ENCODE measurements at regions not wholly inside any gene's neighbourhood (a gene's known extent, or its start where the extent isn't known, plus 50 kb on each side); places are given as distances from the start of the nearest gene placed in this dataset.

- ChIA-PET POLR2A (no interaction called here), CTCF (no interaction called here)
- no peaks in the 10 kb centered on the region for H3K4me1 ChIP-seq (ENCODE audit: control extremely low read depth in 1 of 4, control insufficient read depth in 4 of 4, insufficient read depth in 4 of 4, low read length in 3 of 4)
- H3K27me3 ChIP-seq (replicated peaks in 2 of 5; ENCODE audit: control insufficient read depth in 4 of 5, insufficient read depth in 5 of 5, low read length in 4 of 5) = peaks cover 0 to 21% (median 2%) of the 10 kb centered on the region in 5 experiments
- H3K4me3 ChIP-seq (ENCODE audit: control insufficient read depth in 1 of 7, extremely low read depth in 1 of 7, insufficient read depth in 4 of 7, low read depth in 2 of 7, low read length in 6 of 7) = no peak overlapping the region
- H3K36me3 ChIP-seq (ENCODE audit: control insufficient read depth in 4 of 4, insufficient read depth in 4 of 4, low read length in 3 of 4) = no peaks in the 10 kb centered on the region
- 65% methylated on average over 19 of the region's 21 CpGs for WGBS (ENCODE audit: insufficient coverage)
- DNase-seq = no peak
- H3K27ac ChIP-seq (ENCODE audit: insufficient read depth in 1 of 2, low read depth in 1 of 2, low read length in 2 of 2, poor library complexity in 1 of 2, severe bottlenecking in 2 of 2) = no peak overlapping the region
- peaks cover 0 to 3% (median 0%) of the 10 kb centered on the region in 5 experiments for H3K9me3 ChIP-seq (ENCODE audit: control extremely low read depth in 1 of 5, control insufficient read depth in 4 of 5, insufficient read depth in 2 of 5, low read depth in 1 of 5, low read length in 4 of 5)
Measured at GRCh38 chr9:135329571-135330306, 149.8 kb upstream of the PPP1R26 start.

- Histone ChIP-seq H3K4me1 (ENCODE audit: control extremely low read depth in 1 of 4, control insufficient read depth in 4 of 4, insufficient read depth in 4 of 4, low read length in 3 of 4) (no peaks in the 10 kb centered on the region), H3K36me3 (ENCODE audit: control insufficient read depth in 4 of 4, insufficient read depth in 4 of 4, low read length in 3 of 4) (no peaks in the 10 kb centered on the region), H3K4me3 (ENCODE audit: control insufficient read depth in 1 of 7, extremely low read depth in 1 of 7, insufficient read depth in 4 of 7, low read depth in 2 of 7, low read length in 6 of 7) (no peak overlapping the region), H3K9me3 (ENCODE audit: control extremely low read depth in 1 of 5, control insufficient read depth in 4 of 5, insufficient read depth in 2 of 5, low read depth in 1 of 5, low read length in 4 of 5) (peaks cover 0 to 3% (median 0%) of the 10 kb centered on the region in 5 experiments), H3K27ac (ENCODE audit: insufficient read depth in 1 of 2, low read depth in 1 of 2, low read length in 2 of 2, poor library complexity in 1 of 2, severe bottlenecking in 2 of 2) (no peak overlapping the region), H3K27me3 (replicated peaks in 2 of 5; ENCODE audit: control insufficient read depth in 4 of 5, insufficient read depth in 5 of 5, low read length in 4 of 5) (peaks cover 0 to 21% (median 2%) of the 10 kb centered on the region in 5 experiments)
- ChIA-PET POLR2A (no interaction called here), CTCF (no interaction called here)
- WGBS (ENCODE audit: insufficient coverage) = 94% methylated on average over 4 of the region's 6 CpGs
- DNase-seq = no peak
Measured at GRCh38 chr9:135330307-135330631, 149.3 kb upstream of the PPP1R26 start.

GRCh38 chr9:135330685-135331590, 148.6 kb upstream of the PPP1R26 start:
- Histone ChIP-seq H3K36me3 (ENCODE audit: control insufficient read depth in 4 of 4, insufficient read depth in 4 of 4, low read length in 3 of 4) (no peaks in the 10 kb centered on the region), H3K27me3 (replicated peaks in 2 of 5; ENCODE audit: control insufficient read depth in 4 of 5, insufficient read depth in 5 of 5, low read length in 4 of 5) (peaks cover 0 to 21% (median 2%) of the 10 kb centered on the region in 5 experiments), H3K27ac (ENCODE audit: insufficient read depth in 1 of 2, low read depth in 1 of 2, low read length in 2 of 2, poor library complexity in 1 of 2, severe bottlenecking in 2 of 2) (no peak overlapping the region), H3K4me3 (ENCODE audit: control insufficient read depth in 1 of 7, extremely low read depth in 1 of 7, insufficient read depth in 4 of 7, low read depth in 2 of 7, low read length in 6 of 7) (no peak overlapping the region), H3K4me1 (ENCODE audit: control extremely low read depth in 1 of 4, control insufficient read depth in 4 of 4, insufficient read depth in 4 of 4, low read length in 3 of 4) (no peaks in the 10 kb centered on the region), H3K9me3 (ENCODE audit: control extremely low read depth in 1 of 5, control insufficient read depth in 4 of 5, insufficient read depth in 2 of 5, low read depth in 1 of 5, low read length in 4 of 5) (peaks cover 0 to 3% (median 0%) of the 10 kb centered on the region in 5 experiments)
- ChIA-PET CTCF (no interaction called here), POLR2A (no interaction called here)
- no peak for DNase-seq
- 96% methylated on average over 12 of the region's 14 CpGs for WGBS (ENCODE audit: insufficient coverage)

GRCh38 chr9:135332516-135332915, 147.1 kb upstream of the PPP1R26 start:
- no peaks in the 10 kb centered on the region for H3K36me3 ChIP-seq (ENCODE audit: control insufficient read depth in 4 of 4, insufficient read depth in 4 of 4, low read length in 3 of 4)
- H3K27me3 ChIP-seq (replicated peaks in 2 of 5; ENCODE audit: control insufficient read depth in 4 of 5, insufficient read depth in 5 of 5, low read length in 4 of 5) = peaks cover 0 to 27% (median 2%) of the 10 kb centered on the region in 5 experiments
- DNase-seq = no peak
- WGBS (ENCODE audit: insufficient coverage) = 78% methylated on average over 3 of the region's 3 CpGs
- POLR2A ChIA-PET = no interaction called here
- peaks cover 0 to 3% (median 0%) of the 10 kb centered on the region in 5 experiments for H3K9me3 ChIP-seq (ENCODE audit: control extremely low read depth in 1 of 5, control insufficient read depth in 4 of 5, insufficient read depth in 2 of 5, low read depth in 1 of 5, low read length in 4 of 5)
- CTCF ChIA-PET = no interaction called here
- H3K4me3 ChIP-seq (ENCODE audit: control insufficient read depth in 1 of 7, extremely low read depth in 1 of 7, insufficient read depth in 4 of 7, low read depth in 2 of 7, low read length in 6 of 7) = no peak overlapping the region
- no peaks in the 10 kb centered on the region for H3K4me1 ChIP-seq (ENCODE audit: control extremely low read depth in 1 of 4, control insufficient read depth in 4 of 4, insufficient read depth in 4 of 4, low read length in 3 of 4)
- H3K27ac ChIP-seq (ENCODE audit: insufficient read depth in 1 of 2, low read depth in 1 of 2, low read length in 2 of 2, poor library complexity in 1 of 2, severe bottlenecking in 2 of 2) = no peak overlapping the region

- Histone ChIP-seq H3K27me3 (replicated peaks in 2 of 5; ENCODE audit: control insufficient read depth in 4 of 5, insufficient read depth in 5 of 5, low read length in 4 of 5) (peaks cover 0 to 30% (median 2%) of the 10 kb centered on the region in 5 experiments), H3K27ac (ENCODE audit: insufficient read depth in 1 of 2, low read depth in 1 of 2, low read length in 2 of 2, poor library complexity in 1 of 2, severe bottlenecking in 2 of 2) (no peak overlapping the region), H3K4me1 (ENCODE audit: control extremely low read depth in 1 of 4, control insufficient read depth in 4 of 4, insufficient read depth in 4 of 4, low read length in 3 of 4) (no peaks in the 10 kb centered on the region), H3K9me3 (ENCODE audit: control extremely low read depth in 1 of 5, control insufficient read depth in 4 of 5, insufficient read depth in 2 of 5, low read depth in 1 of 5, low read length in 4 of 5) (no peaks in the 10 kb centered on the region), H3K4me3 (ENCODE audit: control insufficient read depth in 1 of 7, extremely low read depth in 1 of 7, insufficient read depth in 4 of 7, low read depth in 2 of 7, low read length in 6 of 7) (no peak overlapping the region), H3K36me3 (ENCODE audit: control insufficient read depth in 4 of 4, insufficient read depth in 4 of 4, low read length in 3 of 4) (no peaks in the 10 kb centered on the region)
- whole genome bisulfite sequencing (ENCODE audit: insufficient coverage) = 97% methylated on average over 6 of the region's 7 CpGs
- ChIA-PET POLR2A (no interaction called here), CTCF (no interaction called here)
- DNase-seq = no peak
Measured at GRCh38 chr9:135332979-135333748, 146.4 kb upstream of the PPP1R26 start.

GRCh38 chr9:135334953-135335460, 144.6 kb upstream of the PPP1R26 start:
- Histone ChIP-seq H3K4me3 (ENCODE audit: control insufficient read depth in 1 of 7, extremely low read depth in 1 of 7, insufficient read depth in 4 of 7, low read depth in 2 of 7, low read length in 6 of 7) (no peak overlapping the region), H3K36me3 (ENCODE audit: control insufficient read depth in 4 of 4, insufficient read depth in 4 of 4, low read length in 3 of 4) (no peaks in the 10 kb centered on the region), H3K9me3 (ENCODE audit: control extremely low read depth in 1 of 5, control insufficient read depth in 4 of 5, insufficient read depth in 2 of 5, low read depth in 1 of 5, low read length in 4 of 5) (no peaks in the 10 kb centered on the region), H3K27ac (ENCODE audit: insufficient read depth in 1 of 2, low read depth in 1 of 2, low read length in 2 of 2, poor library complexity in 1 of 2, severe bottlenecking in 2 of 2) (no peak overlapping the region), H3K27me3 (replicated peaks in 2 of 5; ENCODE audit: control insufficient read depth in 4 of 5, insufficient read depth in 5 of 5, low read length in 4 of 5) (peaks cover 0 to 43% (median 13%) of the 10 kb centered on the region in 5 experiments), H3K4me1 (ENCODE audit: control extremely low read depth in 1 of 4, control insufficient read depth in 4 of 4, insufficient read depth in 4 of 4, low read length in 3 of 4) (no peaks in the 10 kb centered on the region)
- CTCF ChIA-PET = no interaction called here
- POLR2A ChIA-PET = no interaction called here
- WGBS (ENCODE audit: insufficient coverage) = 96% methylated on average over 9 of the region's 9 CpGs
- DNase-seq = no peak
